ENCODE measurements at regions not wholly inside any gene's neighbourhood (a gene's known extent, or its start where the extent isn't known, plus 50 kb on each side); places are given as distances from the start of the nearest gene placed in this dataset.
"Not testable (repeated sequence)": the region's sequence is repeated elsewhere in the genome, so short reads cannot be mapped to it uniquely, and the experiment has no call there.

DNA sequence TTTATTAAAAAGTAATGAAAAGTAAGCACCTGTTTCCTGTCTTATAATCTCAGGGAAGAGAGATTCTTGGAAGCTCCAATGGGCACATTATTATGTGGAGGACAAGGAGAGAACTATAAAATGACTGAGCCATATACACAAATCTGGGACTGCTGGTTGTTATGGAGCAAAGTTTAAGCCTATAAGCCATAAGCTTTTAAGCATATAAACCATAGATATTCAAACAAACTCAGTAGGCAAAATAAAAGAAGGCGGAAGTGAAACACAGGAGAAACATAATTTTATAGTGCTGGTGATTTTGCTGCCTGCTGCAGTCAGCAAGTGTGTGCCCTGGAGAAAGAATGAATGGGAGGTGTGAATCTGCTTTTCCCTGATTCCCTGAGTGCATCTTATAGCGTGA, 274.4 kb downstream of the KIF20B start:
- TF ChIP-seq CTCF (IDR thresholded peaks at IDR 0.05; ENCODE audit: borderline replicate concordance, insufficient read depth, low read depth, low read length), result no peak
- H3K4me3 ChIP-seq (ENCODE audit: low read depth, low read length), result no peak overlapping the region

DNA sequence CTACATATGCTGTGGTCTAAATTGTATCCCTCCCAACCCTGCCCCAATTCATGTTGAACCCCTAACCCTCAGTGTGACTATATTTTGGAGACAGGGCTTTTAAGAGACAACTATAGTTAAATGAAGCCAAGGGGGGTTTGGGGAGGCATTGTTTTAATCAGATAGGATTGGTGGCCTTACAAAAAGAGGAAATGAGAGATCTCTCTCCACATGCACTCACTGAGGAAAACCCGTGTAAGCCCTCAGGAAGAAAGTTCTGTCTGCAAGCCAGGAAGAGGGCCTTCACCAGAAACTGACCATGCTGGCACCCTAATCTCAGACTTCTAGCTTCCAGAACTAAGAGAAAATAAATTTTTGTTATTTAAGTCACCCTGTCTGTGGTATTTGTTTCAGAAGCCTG, 276.7 kb downstream of the KIF20B start:
- no peak overlapping the region for H3K4me3 ChIP-seq (ENCODE audit: low read depth, low read length)
- no peak for TF ChIP-seq CTCF (IDR thresholded peaks at IDR 0.05; ENCODE audit: borderline replicate concordance, insufficient read depth, low read depth, low read length)

GRCh38 chr10:89979726-89980125, 278.3 kb downstream of the KIF20B start:
- TF ChIP-seq CTCF (IDR thresholded peaks at IDR 0.05; ENCODE audit: borderline replicate concordance, insufficient read depth, low read depth, low read length), result no peak
- no peak overlapping the region for H3K4me3 ChIP-seq (ENCODE audit: low read depth, low read length)

DNA sequence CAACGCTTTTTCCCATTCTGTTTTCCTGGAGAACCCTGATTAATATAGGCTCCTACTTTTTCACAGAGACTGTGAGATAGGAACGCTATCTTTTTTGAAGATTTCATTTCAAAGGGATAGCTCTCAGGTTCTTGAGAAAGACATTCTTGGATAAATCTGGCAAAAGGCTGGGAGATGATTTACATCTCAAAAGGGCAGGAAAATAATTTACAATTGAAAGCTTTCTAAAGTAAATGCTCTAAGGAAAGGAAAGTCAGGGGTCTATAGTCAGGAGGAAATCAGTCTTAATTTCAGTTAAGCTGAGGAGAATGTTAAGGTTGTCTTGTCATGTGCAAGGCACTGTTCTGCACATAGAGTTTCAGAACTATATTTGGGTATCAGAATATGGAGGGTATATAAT, 278.8 kb downstream of the KIF20B start:
- no peak overlapping the region for H3K4me3 ChIP-seq (ENCODE audit: low read depth, low read length)
- no peak for TF ChIP-seq CTCF (IDR thresholded peaks at IDR 0.05; ENCODE audit: borderline replicate concordance, insufficient read depth, low read depth, low read length)

GRCh38 chr10:89981891-89982290, 280.5 kb downstream of the KIF20B start:
- no peak for TF ChIP-seq CTCF (IDR thresholded peaks at IDR 0.05; ENCODE audit: borderline replicate concordance, insufficient read depth, low read depth, low read length)
- no peak overlapping the region for H3K4me3 ChIP-seq (ENCODE audit: low read depth, low read length)

- no peak overlapping the region for H3K4me3 ChIP-seq (ENCODE audit: low read depth, low read length)
- no peak for TF ChIP-seq CTCF (IDR thresholded peaks at IDR 0.05; ENCODE audit: borderline replicate concordance, insufficient read depth, low read depth, low read length)
Observed at GRCh38 chr10:89985446-89985845, 284.1 kb downstream of the KIF20B start.

GRCh38 chr10:89988361-89988760, 287.0 kb downstream of the KIF20B start:
- not testable (repeated sequence) for H3K4me3 ChIP-seq (ENCODE audit: low read depth, low read length)

DNA sequence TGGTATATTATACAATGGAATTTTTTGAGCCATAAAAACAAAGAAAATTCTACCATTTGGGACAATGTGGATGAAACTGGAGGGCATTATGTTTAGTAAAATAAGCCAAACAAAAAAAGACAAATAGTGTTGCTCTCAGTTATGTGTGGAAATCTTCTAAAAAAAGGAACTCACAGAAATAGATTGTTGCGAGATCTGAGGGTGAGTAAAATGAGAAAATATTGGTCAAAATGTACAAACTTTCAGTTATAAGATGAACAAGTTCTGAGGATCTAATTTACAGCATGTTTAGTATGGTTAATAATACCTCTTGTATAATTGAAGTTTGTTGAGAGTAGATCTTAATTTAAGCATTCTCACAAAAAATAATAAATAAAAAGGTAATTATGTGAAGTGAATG, 291.2 kb downstream of the KIF20B start:
- no peak for TF ChIP-seq CTCF (IDR thresholded peaks at IDR 0.05; ENCODE audit: borderline replicate concordance, insufficient read depth, low read depth, low read length)
- no peak overlapping the region for H3K4me3 ChIP-seq (ENCODE audit: low read depth, low read length)
